C4-2B (cell line): ENCODE measurements at regions not wholly inside any gene's neighbourhood (a gene's known extent, or its start where the extent isn't known, plus 50 kb on each side); places are given as distances from the start of the nearest gene placed in this dataset.

Experiments
- H3K27ac ChIP-seq: fragments of 450-650 bp; 2 replicates; pipeline ENCODE4 v1.5.1; 2017
- CTCF ChIP-seq: fragments of 450-650 bp; conservative IDR thresholded peaks from 2 replicates; pipeline ENCODE4 v1.5.1; 2017; ENCODE audit warnings: mild to moderate bottlenecking
- ZFX ChIP-seq: fragments of 450-650 bp; IDR thresholded peaks from 2 replicates; pipeline ENCODE4 v1.6.1; 2017

- H3K27ac ChIP-seq, result no peak overlapping the region
- TF ChIP-seq CTCF (no peak), ZFX (no peak)
These were observed 396.9 kb upstream of the PAPPA start for GRCh38 chr9:115756736-115757135.

GRCh38 chr9:115757461-115757860 lies 396.1 kb upstream of the PAPPA start:
- H3K27ac ChIP-seq, result no peak overlapping the region
- no peak for TF ChIP-seq ZFX

GRCh38 chr9:115758441-115758840 lies 395.1 kb upstream of the PAPPA start:
- no peak for TF ChIP-seq CTCF
- no peak for TF ChIP-seq ZFX
- no peak overlapping the region for H3K27ac ChIP-seq

- H3K27ac ChIP-seq, result no peak overlapping the region
- TF ChIP-seq ZFX (no peak), CTCF (no peak)
These were observed 394.2 kb upstream of the PAPPA start for GRCh38 chr9:115759426-115759825.

- H3K27ac ChIP-seq, result no peak overlapping the region
- TF ChIP-seq ZFX (no peak), CTCF (no peak)
These were observed 388.9 kb upstream of the PAPPA start for GRCh38 chr9:115764645-115765044.

- no peak overlapping the region for H3K27ac ChIP-seq
- TF ChIP-seq ZFX (no peak), CTCF (no peak)
These were observed 388.5 kb upstream of the PAPPA start for GRCh38 chr9:115765060-115765459.

GRCh38 chr9:115766370-115766955 lies 387.1 kb upstream of the PAPPA start:
- no peak overlapping the region for H3K27ac ChIP-seq
- TF ChIP-seq ZFX (no peak), CTCF (no peak)

GRCh38 chr9:115770521-115770920 lies 383.1 kb upstream of the PAPPA start:
- TF ChIP-seq ZFX (no peak), CTCF (no peak)
- no peak overlapping the region for H3K27ac ChIP-seq
